ENCODE measurements at regions not wholly inside any gene's neighbourhood (a gene's known extent, or its start where the extent isn't known, plus 50 kb on each side); places are given as distances from the start of the nearest gene placed in this dataset.

DNA sequence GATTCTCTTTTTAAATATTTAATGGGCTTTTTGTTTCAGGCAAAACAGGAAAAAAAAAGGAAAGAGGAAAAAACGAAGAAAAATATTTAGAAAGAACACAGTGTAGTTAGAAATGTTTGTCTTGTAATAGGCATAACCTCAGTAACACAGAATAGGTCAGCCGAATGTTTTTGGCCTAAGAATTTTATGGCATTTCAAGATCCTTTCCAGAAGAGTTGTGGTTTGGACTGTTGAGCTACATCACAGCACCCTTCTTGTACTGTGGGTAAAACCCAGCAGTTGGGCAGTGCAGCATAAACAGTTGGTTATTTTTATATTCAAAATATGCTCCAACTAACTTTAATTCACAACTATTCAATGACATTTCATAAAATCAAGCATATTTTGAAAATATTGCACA is 474.4 kb upstream of the AGTR1 start:
- Histone ChIP-seq H3K27ac (ENCODE audit: low read depth in 2 of 2, low read length in 2 of 2) (no peak overlapping the region), H3K4me1 (ENCODE audit: control insufficient read depth in 2 of 2, insufficient read depth in 2 of 2, low read length in 2 of 2) (no peaks in the 10 kb centered on the region), H3K27me3 (ENCODE audit: control insufficient read depth in 2 of 2, insufficient read depth in 2 of 2, low read length in 2 of 2) (no peaks in the 10 kb centered on the region), H3K9ac (ENCODE audit: low read depth in 1 of 2, low read length in 2 of 2) (no peak overlapping the region), H3K36me3 (ENCODE audit: control insufficient read depth in 2 of 2, insufficient read depth in 2 of 2, low read length in 2 of 2) (no peaks in the 10 kb centered on the region), H3K4me3 (ENCODE audit: low read length in 2 of 2) (no peak overlapping the region), H3K9me3 (ENCODE audit: control insufficient read depth in 2 of 2, low read length in 2 of 2) (no peaks in the 10 kb centered on the region)

DNA sequence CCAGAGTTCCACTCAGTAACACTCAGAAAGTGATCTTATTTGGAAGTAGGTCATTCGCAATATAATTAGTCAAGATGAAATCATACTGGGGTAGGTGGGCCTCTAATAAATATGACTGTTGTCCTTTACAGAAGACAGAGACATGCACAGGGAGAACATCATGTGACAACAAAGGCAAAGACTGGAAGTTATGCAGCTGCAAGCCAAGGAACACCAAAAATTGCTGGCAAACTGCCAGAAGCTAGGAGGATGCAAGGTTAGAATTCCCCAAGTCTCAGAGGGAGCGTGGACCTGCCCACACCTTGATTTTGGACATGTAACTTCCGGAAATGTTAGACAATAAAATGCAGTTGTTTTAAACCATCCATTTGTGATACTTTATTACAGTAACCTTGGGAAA is 471.5 kb upstream of the AGTR1 start:
- Histone ChIP-seq H3K4me3 (ENCODE audit: low read length in 2 of 2) (no peak overlapping the region), H3K9ac (ENCODE audit: low read depth in 1 of 2, low read length in 2 of 2) (no peak overlapping the region), H3K36me3 (ENCODE audit: control insufficient read depth in 2 of 2, insufficient read depth in 2 of 2, low read length in 2 of 2) (no peaks in the 10 kb centered on the region), H3K4me1 (ENCODE audit: control insufficient read depth in 2 of 2, insufficient read depth in 2 of 2, low read length in 2 of 2) (no peaks in the 10 kb centered on the region), H3K27me3 (ENCODE audit: control insufficient read depth in 2 of 2, insufficient read depth in 2 of 2, low read length in 2 of 2) (no peaks in the 10 kb centered on the region), H3K9me3 (ENCODE audit: control insufficient read depth in 2 of 2, low read length in 2 of 2) (no peaks in the 10 kb centered on the region), H3K27ac (ENCODE audit: low read depth in 2 of 2, low read length in 2 of 2) (no peak overlapping the region)

DNA sequence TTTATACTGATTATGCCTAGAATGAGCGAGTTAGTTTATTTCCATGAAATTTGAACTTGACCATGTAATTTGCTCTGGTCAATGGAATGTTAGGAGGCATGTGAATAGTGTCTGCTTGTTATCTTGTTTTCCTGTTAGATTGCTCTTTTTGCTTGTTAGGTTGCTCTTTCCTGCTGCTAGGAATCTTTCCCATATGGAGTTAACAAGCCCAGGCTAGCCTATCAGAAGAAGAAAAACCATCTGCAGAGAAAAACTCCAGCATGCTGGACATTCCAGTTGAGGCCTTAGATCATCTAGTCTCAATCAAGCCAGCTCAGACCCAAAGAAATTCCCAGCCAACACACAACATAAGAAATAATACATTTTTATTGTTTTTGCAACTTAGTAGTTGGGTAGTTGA is 470.2 kb upstream of the AGTR1 start:
- no peak overlapping the region for H3K4me3 ChIP-seq (ENCODE audit: low read length in 2 of 2)
- no peaks in the 10 kb centered on the region for H3K9me3 ChIP-seq (ENCODE audit: control insufficient read depth in 2 of 2, low read length in 2 of 2)
- H3K9ac ChIP-seq (ENCODE audit: low read depth in 1 of 2, low read length in 2 of 2): no peak overlapping the region
- no peaks in the 10 kb centered on the region for H3K27me3 ChIP-seq (ENCODE audit: control insufficient read depth in 2 of 2, insufficient read depth in 2 of 2, low read length in 2 of 2)
- no peak overlapping the region for H3K27ac ChIP-seq (ENCODE audit: low read depth in 2 of 2, low read length in 2 of 2)
- H3K4me1 ChIP-seq (ENCODE audit: control insufficient read depth in 2 of 2, insufficient read depth in 2 of 2, low read length in 2 of 2): no peaks in the 10 kb centered on the region
- H3K36me3 ChIP-seq (ENCODE audit: control insufficient read depth in 2 of 2, insufficient read depth in 2 of 2, low read length in 2 of 2): no peaks in the 10 kb centered on the region

DNA sequence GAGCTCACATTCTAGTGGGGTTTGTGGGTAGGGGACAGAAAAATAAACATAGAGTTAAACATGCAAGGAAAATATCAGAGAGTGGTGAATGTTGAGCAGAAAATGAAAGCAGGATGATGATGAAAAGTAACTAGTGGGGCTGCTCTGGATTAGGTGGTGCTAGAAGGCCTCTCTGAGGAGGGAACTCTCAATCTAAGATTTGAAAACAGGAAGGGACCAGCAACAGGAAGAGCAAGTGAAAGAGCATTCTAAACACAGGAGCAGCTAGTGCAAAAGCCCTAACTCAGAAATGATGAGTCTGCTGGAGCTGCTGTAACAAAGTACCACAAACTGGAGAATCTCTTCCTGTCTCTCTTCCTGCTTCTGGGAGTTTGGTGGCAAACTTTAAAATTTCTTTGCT is 468.6 kb upstream of the AGTR1 start:
- no peak overlapping the region for H3K27ac ChIP-seq (ENCODE audit: low read depth in 2 of 2, low read length in 2 of 2)
- H3K27me3 ChIP-seq (ENCODE audit: control insufficient read depth in 2 of 2, insufficient read depth in 2 of 2, low read length in 2 of 2): no peaks in the 10 kb centered on the region
- no peaks in the 10 kb centered on the region for H3K4me1 ChIP-seq (ENCODE audit: control insufficient read depth in 2 of 2, insufficient read depth in 2 of 2, low read length in 2 of 2)
- no peak overlapping the region for H3K4me3 ChIP-seq (ENCODE audit: low read length in 2 of 2)
- no peaks in the 10 kb centered on the region for H3K36me3 ChIP-seq (ENCODE audit: control insufficient read depth in 2 of 2, insufficient read depth in 2 of 2, low read length in 2 of 2)
- H3K9ac ChIP-seq (ENCODE audit: low read depth in 1 of 2, low read length in 2 of 2): no peak overlapping the region
- H3K9me3 ChIP-seq (ENCODE audit: control insufficient read depth in 2 of 2, low read length in 2 of 2): no peaks in the 10 kb centered on the region

DNA sequence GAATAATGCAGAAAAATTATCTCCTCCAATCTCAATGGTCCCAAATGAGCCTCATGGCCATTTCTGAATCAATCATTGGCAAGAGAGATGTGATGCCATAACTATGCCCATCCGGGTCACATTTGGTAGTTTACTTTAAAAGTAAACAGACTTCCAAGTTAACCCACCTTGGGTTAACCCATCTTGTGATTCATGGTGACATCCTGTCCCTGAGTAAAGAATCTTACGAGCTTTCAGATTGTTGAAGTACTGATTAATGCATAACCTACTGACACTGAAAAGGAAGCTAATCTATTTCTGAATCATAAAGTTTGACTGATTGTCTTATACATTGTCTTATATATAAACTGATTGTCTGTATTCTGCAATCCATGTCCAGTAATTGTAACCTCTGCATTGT is 467.2 kb upstream of the AGTR1 start:
- Histone ChIP-seq H3K36me3 (ENCODE audit: control insufficient read depth in 2 of 2, insufficient read depth in 2 of 2, low read length in 2 of 2) (no peaks in the 10 kb centered on the region), H3K27me3 (ENCODE audit: control insufficient read depth in 2 of 2, insufficient read depth in 2 of 2, low read length in 2 of 2) (no peaks in the 10 kb centered on the region), H3K9ac (ENCODE audit: low read depth in 1 of 2, low read length in 2 of 2) (no peak overlapping the region), H3K4me1 (ENCODE audit: control insufficient read depth in 2 of 2, insufficient read depth in 2 of 2, low read length in 2 of 2) (no peaks in the 10 kb centered on the region), H3K27ac (ENCODE audit: low read depth in 2 of 2, low read length in 2 of 2) (no peak overlapping the region), H3K4me3 (ENCODE audit: low read length in 2 of 2) (no peak overlapping the region), H3K9me3 (ENCODE audit: control insufficient read depth in 2 of 2, low read length in 2 of 2) (no peaks in the 10 kb centered on the region)

DNA sequence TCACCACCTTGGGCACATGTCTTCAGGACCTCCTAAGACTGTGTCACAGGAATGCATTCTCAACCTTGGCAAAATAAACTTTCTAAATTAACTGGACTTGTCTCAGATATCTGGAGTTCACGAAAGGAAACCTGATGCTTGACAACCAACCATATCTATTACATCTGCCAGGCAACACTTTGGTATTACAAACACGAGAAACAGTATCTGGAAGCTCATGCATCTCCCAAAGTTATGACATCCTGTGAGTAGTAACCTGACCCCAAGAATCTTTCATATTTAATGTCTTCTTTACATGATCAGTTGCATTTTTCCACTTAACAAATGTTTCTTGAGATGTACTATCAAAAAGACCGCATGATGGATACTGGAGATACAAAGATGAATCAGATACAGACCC is 465.3 kb upstream of the AGTR1 start:
- Histone ChIP-seq H3K36me3 (ENCODE audit: control insufficient read depth in 2 of 2, insufficient read depth in 2 of 2, low read length in 2 of 2) (no peaks in the 10 kb centered on the region), H3K4me1 (ENCODE audit: control insufficient read depth in 2 of 2, insufficient read depth in 2 of 2, low read length in 2 of 2) (no peaks in the 10 kb centered on the region), H3K27me3 (ENCODE audit: control insufficient read depth in 2 of 2, insufficient read depth in 2 of 2, low read length in 2 of 2) (no peaks in the 10 kb centered on the region), H3K9ac (ENCODE audit: low read depth in 1 of 2, low read length in 2 of 2) (no peak overlapping the region), H3K9me3 (ENCODE audit: control insufficient read depth in 2 of 2, low read length in 2 of 2) (no peaks in the 10 kb centered on the region), H3K4me3 (ENCODE audit: low read length in 2 of 2) (no peak overlapping the region), H3K27ac (ENCODE audit: low read depth in 2 of 2, low read length in 2 of 2) (no peak overlapping the region)

DNA sequence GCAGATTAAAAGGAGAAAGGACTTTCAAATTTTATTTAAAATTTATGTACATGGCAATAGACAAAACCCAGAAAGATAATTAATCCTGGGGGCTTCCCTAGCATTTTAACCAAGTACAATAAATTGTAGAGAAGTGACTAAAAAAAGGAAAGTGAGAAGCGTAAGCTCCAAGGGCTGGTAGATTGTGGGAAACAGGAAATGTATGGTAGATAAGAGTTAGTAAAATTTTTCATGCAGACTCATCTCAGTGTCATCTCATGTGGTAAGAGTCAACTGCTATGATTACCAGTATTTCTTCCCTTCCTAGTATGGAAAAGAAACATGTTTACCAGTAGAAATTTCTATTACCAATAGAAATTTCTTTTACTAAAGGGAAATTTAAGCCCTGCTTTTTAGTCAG is 464.3 kb upstream of the AGTR1 start:
- Histone ChIP-seq H3K27ac (ENCODE audit: low read depth in 2 of 2, low read length in 2 of 2) (no peak overlapping the region), H3K27me3 (ENCODE audit: control insufficient read depth in 2 of 2, insufficient read depth in 2 of 2, low read length in 2 of 2) (no peaks in the 10 kb centered on the region), H3K36me3 (ENCODE audit: control insufficient read depth in 2 of 2, insufficient read depth in 2 of 2, low read length in 2 of 2) (no peaks in the 10 kb centered on the region), H3K9ac (ENCODE audit: low read depth in 1 of 2, low read length in 2 of 2) (no peak overlapping the region), H3K9me3 (ENCODE audit: control insufficient read depth in 2 of 2, low read length in 2 of 2) (no peaks in the 10 kb centered on the region), H3K4me1 (ENCODE audit: control insufficient read depth in 2 of 2, insufficient read depth in 2 of 2, low read length in 2 of 2) (no peaks in the 10 kb centered on the region), H3K4me3 (ENCODE audit: low read length in 2 of 2) (no peak overlapping the region)

DNA sequence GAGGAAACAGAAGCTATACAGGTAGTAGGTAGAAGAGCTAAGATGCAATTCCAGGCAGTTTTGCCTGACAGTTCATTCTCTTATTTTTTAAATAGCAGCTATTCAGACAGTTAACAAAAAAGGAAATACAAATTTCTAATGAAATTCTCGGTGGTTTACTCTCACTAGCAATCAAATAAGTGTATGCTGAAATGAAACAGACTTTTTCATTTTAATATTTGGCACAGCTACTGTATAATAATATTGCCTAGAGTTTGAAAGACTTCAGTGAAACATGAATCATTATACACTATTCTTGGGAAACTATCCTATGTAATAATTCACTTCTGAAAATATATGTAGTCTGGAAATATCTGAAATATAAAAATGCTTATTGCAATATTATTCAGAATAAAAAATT is 463.2 kb upstream of the AGTR1 start:
- Histone ChIP-seq H3K9me3 (ENCODE audit: control insufficient read depth in 2 of 2, low read length in 2 of 2) (no peaks in the 10 kb centered on the region), H3K4me3 (ENCODE audit: low read length in 2 of 2) (no peak overlapping the region), H3K27me3 (ENCODE audit: control insufficient read depth in 2 of 2, insufficient read depth in 2 of 2, low read length in 2 of 2) (no peaks in the 10 kb centered on the region), H3K36me3 (ENCODE audit: control insufficient read depth in 2 of 2, insufficient read depth in 2 of 2, low read length in 2 of 2) (no peaks in the 10 kb centered on the region), H3K9ac (ENCODE audit: low read depth in 1 of 2, low read length in 2 of 2) (no peak overlapping the region), H3K27ac (ENCODE audit: low read depth in 2 of 2, low read length in 2 of 2) (no peak overlapping the region), H3K4me1 (ENCODE audit: control insufficient read depth in 2 of 2, insufficient read depth in 2 of 2, low read length in 2 of 2) (no peaks in the 10 kb centered on the region)

DNA sequence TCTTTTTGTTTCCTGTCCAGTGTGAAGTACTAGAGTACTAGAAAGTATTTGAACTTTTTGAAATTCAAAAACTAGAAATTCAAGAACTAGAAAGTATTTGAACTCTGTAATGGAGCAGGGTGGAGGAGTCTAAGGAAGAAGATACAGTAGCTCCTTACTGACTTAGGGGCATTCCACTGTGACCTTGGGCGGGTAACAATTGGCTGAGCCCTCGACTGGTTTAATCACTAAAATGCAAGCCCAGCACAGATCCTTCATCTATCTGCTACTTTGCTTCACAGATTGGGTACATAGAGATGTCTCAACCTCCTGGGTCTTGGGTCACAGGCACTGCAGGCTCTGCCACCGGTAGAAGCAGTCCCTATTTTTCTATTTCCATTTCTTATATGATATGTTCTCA is 462.1 kb upstream of the AGTR1 start:
- no peak overlapping the region for H3K27ac ChIP-seq (ENCODE audit: low read depth in 2 of 2, low read length in 2 of 2)
- H3K36me3 ChIP-seq (ENCODE audit: control insufficient read depth in 2 of 2, insufficient read depth in 2 of 2, low read length in 2 of 2): no peaks in the 10 kb centered on the region
- no peaks in the 10 kb centered on the region for H3K27me3 ChIP-seq (ENCODE audit: control insufficient read depth in 2 of 2, insufficient read depth in 2 of 2, low read length in 2 of 2)
- H3K4me1 ChIP-seq (ENCODE audit: control insufficient read depth in 2 of 2, insufficient read depth in 2 of 2, low read length in 2 of 2): no peaks in the 10 kb centered on the region
- no peaks in the 10 kb centered on the region for H3K9me3 ChIP-seq (ENCODE audit: control insufficient read depth in 2 of 2, low read length in 2 of 2)
- H3K9ac ChIP-seq (ENCODE audit: low read depth in 1 of 2, low read length in 2 of 2): no peak overlapping the region
- H3K4me3 ChIP-seq (ENCODE audit: low read length in 2 of 2): no peak overlapping the region

DNA sequence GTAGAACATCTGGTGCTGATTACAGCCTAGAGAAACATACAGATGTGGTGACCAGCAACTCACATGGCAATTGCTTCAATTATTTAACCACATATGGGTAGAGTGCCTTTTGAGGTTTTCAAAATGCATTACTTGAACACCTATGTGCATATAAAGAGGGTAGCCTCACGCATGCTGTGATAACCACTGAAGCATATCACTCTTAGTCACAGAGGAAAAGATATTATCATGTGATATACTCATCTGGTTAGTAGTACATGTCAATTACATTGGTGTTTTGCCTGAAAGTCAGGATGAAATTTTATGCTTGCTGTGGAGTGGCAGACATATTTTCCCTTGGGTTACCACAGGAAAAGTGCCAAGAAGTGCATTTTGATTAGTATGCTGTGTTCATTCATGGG is 459.3 kb upstream of the AGTR1 start:
- H3K9ac ChIP-seq (ENCODE audit: low read depth in 1 of 2, low read length in 2 of 2): no peak overlapping the region
- no peak overlapping the region for H3K27ac ChIP-seq (ENCODE audit: low read depth in 2 of 2, low read length in 2 of 2)
- H3K4me3 ChIP-seq (ENCODE audit: low read length in 2 of 2): no peak overlapping the region
- H3K9me3 ChIP-seq (ENCODE audit: control insufficient read depth in 2 of 2, low read length in 2 of 2): no peaks in the 10 kb centered on the region
- no peaks in the 10 kb centered on the region for H3K36me3 ChIP-seq (ENCODE audit: control insufficient read depth in 2 of 2, insufficient read depth in 2 of 2, low read length in 2 of 2)
- no peaks in the 10 kb centered on the region for H3K27me3 ChIP-seq (ENCODE audit: control insufficient read depth in 2 of 2, insufficient read depth in 2 of 2, low read length in 2 of 2)
- H3K4me1 ChIP-seq (ENCODE audit: control insufficient read depth in 2 of 2, insufficient read depth in 2 of 2, low read length in 2 of 2): no peaks in the 10 kb centered on the region

DNA sequence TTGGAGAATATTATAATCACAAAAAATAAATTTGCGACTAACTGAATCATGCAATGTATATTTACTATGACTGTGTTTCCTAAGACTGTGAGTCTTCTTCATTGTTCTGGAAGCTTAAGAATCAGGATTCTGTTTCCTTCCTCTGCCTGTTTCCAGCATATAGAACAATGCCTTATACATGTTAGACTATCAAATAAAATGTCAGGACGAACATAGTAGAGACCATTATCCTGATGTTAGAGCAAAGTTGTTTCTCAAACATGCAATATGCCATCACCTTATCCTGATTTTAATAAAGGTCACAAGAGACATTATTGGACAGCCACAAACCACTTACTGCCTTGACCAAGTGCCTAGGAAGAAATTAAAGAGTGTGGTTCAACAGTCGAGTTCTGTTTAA is 457.4 kb upstream of the AGTR1 start:
- Histone ChIP-seq H3K27ac (ENCODE audit: low read depth in 2 of 2, low read length in 2 of 2) (no peak overlapping the region), H3K9me3 (ENCODE audit: control insufficient read depth in 2 of 2, low read length in 2 of 2) (no peaks in the 10 kb centered on the region), H3K27me3 (ENCODE audit: control insufficient read depth in 2 of 2, insufficient read depth in 2 of 2, low read length in 2 of 2) (no peaks in the 10 kb centered on the region), H3K9ac (ENCODE audit: low read depth in 1 of 2, low read length in 2 of 2) (no peak overlapping the region), H3K4me1 (ENCODE audit: control insufficient read depth in 2 of 2, insufficient read depth in 2 of 2, low read length in 2 of 2) (no peaks in the 10 kb centered on the region), H3K4me3 (ENCODE audit: low read length in 2 of 2) (no peak overlapping the region), H3K36me3 (ENCODE audit: control insufficient read depth in 2 of 2, insufficient read depth in 2 of 2, low read length in 2 of 2) (no peaks in the 10 kb centered on the region)

All from mucosa of rectum (tissue), 2 donors.